DMS53 treated with DMSO at 0.1 percent for 48 hours (cell line): ENCODE measurements at regions not wholly inside any gene's neighbourhood (a gene's known extent, or its start where the extent isn't known, plus 50 kb on each side); places are given as distances from the start of the nearest gene placed in this dataset.
"Not testable (repeated sequence)": the region's sequence is repeated elsewhere in the genome, so short reads cannot be mapped to it uniquely, and the experiment has no call there.

Experiments used
- DNase-seq: peaks from one replicate; lab custom pipeline; 2025; ENCODE audit not compliant: unreplicated experiment; lab: John Stamatoyannopoulos, UW

GRCh38 chr3:164306042-164306441 lies 772.3 kb downstream of the SI start:
- DNase-seq = peak; percentile 57

- no peak for DNase-seq
Measured at GRCh38 chr3:164303894-164304293, 774.4 kb downstream of the SI start.

GRCh38 chr3:164302622-164303021 lies 775.7 kb downstream of the SI start:
- no peak for DNase-seq

- DNase-seq = not testable (repeated sequence)
Measured at GRCh38 chr3:164291486-164291885, 786.8 kb downstream of the SI start.

GRCh38 chr3:164278550-164278949 lies 799.7 kb downstream of the SI start:
- DNase-seq = no peak

GRCh38 chr3:164267053-164267452 lies 811.2 kb downstream of the SI start:
- no peak for DNase-seq

GRCh38 chr3:164250923-164251322 lies 827.4 kb downstream of the SI start:
- peak; percentile 3 for DNase-seq

- no peak for DNase-seq
Measured at GRCh38 chr3:164236851-164237250, 841.4 kb downstream of the SI start.

- no peak for DNase-seq
Measured at GRCh38 chr3:164235289-164236028, 842.8 kb downstream of the SI start.

GRCh38 chr3:164233951-164234350 lies 844.3 kb downstream of the SI start:
- DNase-seq = no peak

GRCh38 chr3:164231718-164232117 lies 846.6 kb downstream of the SI start:
- no peak for DNase-seq

GRCh38 chr3:164230385-164231094 lies 847.8 kb downstream of the SI start:
- no peak for DNase-seq

- DNase-seq = no peak
Measured at GRCh38 chr3:164224126-164224525, 854.2 kb downstream of the SI start.

GRCh38 chr3:164222197-164222596 lies 856.1 kb downstream of the SI start:
- no peak for DNase-seq

- DNase-seq = no peak
Measured at GRCh38 chr3:164221297-164221696, 857.0 kb downstream of the SI start.

- no peak for DNase-seq
Measured at GRCh38 chr3:164209363-164209762, 868.9 kb downstream of the SI start.

GRCh38 chr3:164208821-164209220 lies 869.5 kb downstream of the SI start:
- no peak for DNase-seq

GRCh38 chr3:164208048-164208447 lies 870.2 kb downstream of the SI start:
- no peak for DNase-seq

GRCh38 chr3:164200053-164200823 lies 878.1 kb downstream of the SI start:
- DNase-seq = no peak

GRCh38 chr3:164196477-164196876 lies 881.8 kb downstream of the SI start:
- no peak for DNase-seq

GRCh38 chr3:164194842-164195241 lies 883.5 kb downstream of the SI start:
- no peak for DNase-seq

GRCh38 chr3:164192974-164193373 lies 885.3 kb downstream of the SI start:
- DNase-seq = no peak
